Stimulated activated CD4-positive, alpha-beta T cell treated with anti-CD3 and anti-CD28 coated beads, Interleukin-15, amount 100 ng/mL, for 48 hours (primary cell): ENCODE measurements at regions not wholly inside any gene's neighbourhood (a gene's known extent, or its start where the extent isn't known, plus 50 kb on each side); places are given as distances from the start of the nearest gene placed in this dataset.
A peak's percentile ranks its signal among the peaks of the same experiment; 100 is the strongest.

ENCODE experiments used
- DNase-seq, 2 donors: peaks; one replicate each; pipeline ENCODE4 v3.0.0-alpha.2; 2020; ENCODE audit warnings: low read depth in 2 of 2

- DNase-seq: no peak
Measured at GRCh38 chr9:20291201-20291600, 331.1 kb downstream of the MLLT3 start.

GRCh38 chr9:20290257-20290656 lies 332.0 kb downstream of the MLLT3 start:
- DNase-seq: no peak

GRCh38 chr9:20289423-20290010 lies 332.8 kb downstream of the MLLT3 start:
- DNase-seq: no peak

GRCh38 chr9:20286969-20287368 lies 335.3 kb downstream of the MLLT3 start:
- DNase-seq: no peak

- no peak for DNase-seq
Measured at GRCh38 chr9:20286154-20286700, 336.1 kb downstream of the MLLT3 start.

GRCh38 chr9:20284601-20285289 lies 337.6 kb downstream of the MLLT3 start:
- DNase-seq: no peak

- DNase-seq: no peak
Measured at GRCh38 chr9:20280330-20280729, 342.0 kb downstream of the MLLT3 start.

GRCh38 chr9:20276762-20277161 lies 345.5 kb downstream of the MLLT3 start:
- no peak for DNase-seq

GRCh38 chr9:20271723-20272122 lies 350.6 kb downstream of the MLLT3 start:
- no peak for DNase-seq

- no peak for DNase-seq
Measured at GRCh38 chr9:20271096-20271495, 351.2 kb downstream of the MLLT3 start.

- no peak for DNase-seq
Measured at GRCh38 chr9:20270161-20270560, 352.1 kb downstream of the MLLT3 start.

GRCh38 chr9:20269620-20270019 lies 352.7 kb downstream of the MLLT3 start:
- no peak for DNase-seq

GRCh38 chr9:20264896-20265295 lies 357.4 kb downstream of the MLLT3 start:
- no peak for DNase-seq

GRCh38 chr9:20262611-20263010 lies 359.7 kb downstream of the MLLT3 start:
- DNase-seq: no peak

GRCh38 chr9:20256284-20256948 lies 365.9 kb downstream of the MLLT3 start:
- no peak for DNase-seq

- no peak for DNase-seq
Measured at GRCh38 chr9:20255052-20255451, 367.2 kb downstream of the MLLT3 start.

- no peak for DNase-seq
Measured at GRCh38 chr9:20253635-20254034, 368.7 kb downstream of the MLLT3 start.

- DNase-seq: no peak
Measured at GRCh38 chr9:20252778-20253177, 369.5 kb downstream of the MLLT3 start.

GRCh38 chr9:20250791-20251190 lies 371.5 kb downstream of the MLLT3 start:
- no peak for DNase-seq

- no peak for DNase-seq
Measured at GRCh38 chr9:20244271-20244670, 378.0 kb downstream of the MLLT3 start.

- DNase-seq: no peak
Measured at GRCh38 chr9:20243841-20244240, 378.5 kb downstream of the MLLT3 start.

GRCh38 chr9:20242510-20243189 lies 379.6 kb downstream of the MLLT3 start:
- DNase-seq: peak; percentile 12 to 37
